ENCODE measurements at regions not wholly inside any gene's neighbourhood (a gene's known extent, or its start where the extent isn't known, plus 50 kb on each side); places are given as distances from the start of the nearest gene placed in this dataset.

- DNase-seq (ENCODE audit: low read depth): no peak
Measured at GRCh38 chr2:20539776-20540586, 93.1 kb downstream of the RHOB start.

GRCh38 chr2:20540587-20541293 lies 93.9 kb downstream of the RHOB start:
- no peak for DNase-seq (ENCODE audit: low read depth)

- DNase-seq (ENCODE audit: low read depth): no peak
Measured at GRCh38 chr2:20541294-20541640, 94.4 kb downstream of the RHOB start.

- DNase-seq (ENCODE audit: low read depth): no peak
Measured at GRCh38 chr2:20541651-20542050, 94.8 kb downstream of the RHOB start.

GRCh38 chr2:20542269-20542668 lies 95.4 kb downstream of the RHOB start:
- no peak for DNase-seq (ENCODE audit: low read depth)

GRCh38 chr2:20542746-20543468 lies 96.0 kb downstream of the RHOB start:
- no peak for DNase-seq (ENCODE audit: low read depth)

GRCh38 chr2:20543469-20544152 lies 96.7 kb downstream of the RHOB start:
- DNase-seq (ENCODE audit: low read depth): no peak

GRCh38 chr2:20544153-20544747 lies 97.4 kb downstream of the RHOB start:
- no peak for DNase-seq (ENCODE audit: low read depth)

- DNase-seq (ENCODE audit: low read depth): no peak
Measured at GRCh38 chr2:20549144-20549543, 101.8 kb downstream of the HS1BP3 start.

- peak; percentile 33 for DNase-seq (ENCODE audit: low read depth)
Measured at GRCh38 chr2:20549691-20550348, 101.1 kb downstream of the HS1BP3 start.

- no peak for DNase-seq (ENCODE audit: low read depth)
Measured at GRCh38 chr2:20551260-20551944, 99.5 kb downstream of the HS1BP3 start.

GRCh38 chr2:20551945-20552328 lies 99.0 kb downstream of the HS1BP3 start:
- no peak for DNase-seq (ENCODE audit: low read depth)

GRCh38 chr2:20552847-20553246 lies 98.1 kb downstream of the HS1BP3 start:
- no peak for DNase-seq (ENCODE audit: low read depth)

GRCh38 chr2:20553580-20553979 lies 97.3 kb downstream of the HS1BP3 start:
- DNase-seq (ENCODE audit: low read depth): no peak

- DNase-seq (ENCODE audit: low read depth): no peak
Measured at GRCh38 chr2:20555954-20556353, 94.9 kb downstream of the HS1BP3 start.

GRCh38 chr2:20556756-20557155 lies 94.1 kb downstream of the HS1BP3 start:
- DNase-seq (ENCODE audit: low read depth): no peak

- DNase-seq (ENCODE audit: low read depth): no peak
Measured at GRCh38 chr2:20557226-20557625, 93.7 kb downstream of the HS1BP3 start.

GRCh38 chr2:20557635-20558034 lies 93.3 kb downstream of the HS1BP3 start:
- no peak for DNase-seq (ENCODE audit: low read depth)

GRCh38 chr2:20558391-20559150 lies 92.3 kb downstream of the HS1BP3 start:
- no peak for DNase-seq (ENCODE audit: low read depth)

GRCh38 chr2:20559277-20559676 lies 91.6 kb downstream of the HS1BP3 start:
- DNase-seq (ENCODE audit: low read depth): no peak

Data from renal cortical epithelial cell (primary cell).